GM18867 (cell line): ENCODE measurements at regions not wholly inside any gene's neighbourhood (a gene's known extent, or its start where the extent isn't known, plus 50 kb on each side); places are given as distances from the start of the nearest gene placed in this dataset.
"Not testable (repeated sequence)": the region's sequence is repeated elsewhere in the genome, so short reads cannot be mapped to it uniquely, and the experiment has no call there.

ENCODE experiments used
- ATAC-seq: cut with Tn5 transposase; IDR thresholded peaks from one replicate; pipeline ENCODE4 v1.9.1; 2021; ENCODE audit warnings: mild to moderate bottlenecking, moderate library complexity; ENCODE audit not compliant: unreplicated experiment

GRCh38 chr14:85883966-85884365 is 354.0 kb downstream of the FLRT2 start:
- no peak for ATAC-seq

- ATAC-seq = no peak
Measured at GRCh38 chr14:85883101-85883500, 353.2 kb downstream of the FLRT2 start.

GRCh38 chr14:85881935-85882334 is 352.0 kb downstream of the FLRT2 start:
- ATAC-seq = no peak

DNA sequence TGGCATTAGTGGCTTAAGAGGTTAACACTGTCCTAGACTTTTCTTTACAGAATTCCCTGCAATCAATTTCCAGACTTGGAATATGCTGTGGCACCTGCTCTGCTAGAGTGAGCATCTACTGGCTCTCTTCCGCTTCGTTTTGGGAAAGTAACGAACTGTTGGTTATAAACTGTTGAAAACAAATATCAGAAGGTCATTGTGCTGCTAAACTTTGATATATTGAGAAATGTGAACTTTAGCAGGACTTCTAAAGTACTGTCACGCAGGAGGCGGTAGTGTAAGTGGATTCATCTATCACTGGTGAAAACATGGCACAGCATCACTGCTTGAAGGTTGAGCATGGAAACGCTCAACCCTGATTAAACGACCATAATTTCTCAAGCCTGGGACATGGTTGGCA is 348.9 kb downstream of the FLRT2 start:
- no peak for ATAC-seq

DNA sequence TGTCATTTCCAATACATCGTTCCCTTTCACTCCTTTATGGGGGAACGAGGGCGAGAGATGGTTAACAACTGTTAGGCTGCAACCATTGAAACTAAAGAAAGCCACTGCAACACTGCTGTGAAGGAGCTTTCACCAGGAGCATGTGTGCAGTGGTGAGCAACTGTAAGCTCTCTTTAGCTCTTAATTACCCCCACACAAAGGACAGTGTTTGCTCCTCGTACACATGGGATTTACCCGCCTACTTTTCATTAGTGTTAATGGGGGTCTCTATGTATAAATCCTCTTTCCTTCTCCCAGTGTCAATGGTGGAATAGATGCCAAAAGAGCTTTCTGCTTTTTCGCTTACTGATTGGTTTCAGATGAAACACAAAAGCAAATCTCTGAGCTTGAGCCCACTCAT is 343.1 kb downstream of the FLRT2 start:
- no peak for ATAC-seq

- no peak for ATAC-seq
Measured at GRCh38 chr14:85867450-85867849, 337.5 kb downstream of the FLRT2 start.

GRCh38 chr14:85865701-85866100 is 335.8 kb downstream of the FLRT2 start:
- ATAC-seq = no peak

DNA sequence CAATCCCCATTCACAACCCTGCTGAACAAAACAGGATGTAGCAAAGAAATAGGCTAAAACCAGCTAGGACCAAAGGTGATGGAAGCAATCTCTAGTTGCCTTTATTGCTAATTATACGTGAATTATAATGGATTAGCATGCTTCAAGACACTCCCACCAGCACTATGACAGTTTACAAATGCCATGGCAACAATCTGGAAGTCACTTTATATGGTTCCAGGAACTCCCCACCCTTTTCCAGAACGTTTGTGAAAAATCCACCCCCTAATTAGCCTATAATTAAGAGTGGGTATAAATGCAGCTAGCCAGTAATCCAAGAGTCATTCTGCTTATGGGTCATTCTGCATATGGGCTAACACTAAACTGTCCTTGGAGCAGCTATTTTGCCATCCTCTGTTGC is 328.7 kb downstream of the FLRT2 start:
- no peak for ATAC-seq

DNA sequence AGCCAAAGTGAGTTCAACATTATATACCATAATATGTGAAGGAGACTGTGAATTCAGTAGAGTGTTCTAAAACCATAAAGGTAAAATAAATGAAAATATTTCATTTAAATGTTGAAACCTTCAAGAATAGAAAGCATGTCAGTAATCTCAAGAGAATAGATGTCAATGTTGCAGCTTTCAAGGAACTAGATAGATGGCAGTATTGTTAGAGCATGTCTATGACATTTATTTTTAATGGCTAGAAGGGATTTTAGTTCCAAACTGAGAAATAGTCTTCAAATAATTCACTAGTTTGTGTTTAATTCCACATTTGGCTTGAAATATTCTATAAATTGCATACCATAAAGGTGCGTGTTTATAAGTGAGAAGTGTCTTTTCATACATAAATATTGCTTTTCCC is 326.5 kb downstream of the FLRT2 start:
- no peak for ATAC-seq

- no peak for ATAC-seq
Measured at GRCh38 chr14:85853996-85854526, 324.1 kb downstream of the FLRT2 start.

DNA sequence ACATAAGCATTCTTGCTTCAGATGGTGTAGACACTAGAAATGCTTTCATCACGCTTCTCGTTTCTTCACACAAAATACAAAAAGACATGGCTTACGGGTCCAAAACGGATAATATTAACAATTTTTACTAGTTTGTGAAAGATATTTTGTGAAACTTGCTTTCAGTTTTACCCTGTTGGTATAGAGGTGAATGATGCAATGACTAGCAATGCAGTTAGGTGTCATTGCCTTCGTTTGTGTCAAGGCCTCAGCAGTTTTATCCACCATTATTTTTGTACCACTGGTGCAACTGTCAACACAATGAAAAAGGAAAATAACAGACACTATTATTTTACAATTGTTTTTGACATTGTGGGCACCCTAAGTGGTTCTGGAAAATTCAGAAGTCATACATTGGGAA is 323.0 kb downstream of the FLRT2 start:
- no peak for ATAC-seq

GRCh38 chr14:85852123-85852522 is 322.2 kb downstream of the FLRT2 start:
- ATAC-seq = not testable (repeated sequence)

GRCh38 chr14:85830549-85830948 is 300.6 kb downstream of the FLRT2 start:
- ATAC-seq = not testable (repeated sequence)

GRCh38 chr14:85829601-85830000 is 299.7 kb downstream of the FLRT2 start:
- ATAC-seq = not testable (repeated sequence)

DNA sequence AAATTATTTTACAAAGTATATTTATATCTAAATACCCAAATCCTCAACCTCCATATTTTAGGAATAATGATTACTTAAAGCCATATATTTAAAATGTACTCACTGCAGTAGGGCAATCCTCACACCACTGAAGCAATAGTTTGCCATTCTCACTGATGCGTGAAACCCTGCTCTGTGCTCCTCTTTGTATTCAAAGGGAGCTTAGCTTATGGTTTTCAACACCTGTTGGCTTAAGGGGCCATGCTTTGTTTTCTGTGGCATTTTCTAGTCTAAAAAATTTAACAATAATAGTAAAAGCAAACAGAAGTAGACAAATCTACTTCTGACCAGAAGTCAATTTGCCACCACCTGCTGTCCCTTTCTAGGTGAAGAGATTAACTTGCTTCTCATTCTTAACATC is 294.6 kb downstream of the FLRT2 start:
- ATAC-seq = no peak

DNA sequence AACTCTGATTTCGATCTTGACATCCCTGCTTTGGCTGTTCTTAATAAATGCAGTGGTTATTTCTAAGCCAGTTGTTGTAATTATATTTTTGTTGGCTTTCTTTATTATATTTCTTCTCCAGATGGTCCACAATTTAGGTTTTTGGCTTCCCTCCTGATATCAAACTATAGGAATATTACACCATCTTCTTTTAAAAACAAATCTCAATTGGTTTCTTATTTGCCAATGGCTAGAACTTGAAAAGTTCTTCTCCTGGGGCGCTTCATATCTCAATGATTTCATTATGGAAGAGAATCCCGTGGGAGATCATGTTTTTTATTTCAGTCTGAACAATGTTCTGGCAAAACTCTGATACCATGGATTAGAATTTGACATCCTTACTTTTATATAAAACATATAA is 292.3 kb downstream of the FLRT2 start:
- ATAC-seq = no peak

GRCh38 chr14:85817430-85817829 is 287.5 kb downstream of the FLRT2 start:
- ATAC-seq = no peak

DNA sequence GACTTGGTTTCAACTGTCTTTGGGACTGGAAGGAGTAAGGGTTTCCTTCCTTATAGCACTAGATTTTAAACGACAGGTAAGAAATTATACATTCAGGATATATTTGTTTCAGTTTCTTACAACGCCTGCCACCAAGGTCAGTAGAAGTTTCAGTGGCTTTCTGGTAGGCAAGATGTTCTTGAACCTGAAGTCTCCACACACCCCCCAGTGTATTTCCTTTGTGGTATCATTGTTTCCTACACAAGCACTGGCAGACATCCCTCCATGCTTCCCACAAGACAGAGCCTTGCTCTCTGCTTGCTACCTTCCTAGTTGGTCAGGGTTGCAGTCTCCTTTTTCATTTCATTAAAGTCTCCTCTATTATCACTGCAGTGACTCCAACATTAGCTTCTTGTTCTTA is 283.1 kb downstream of the FLRT2 start:
- ATAC-seq = no peak

GRCh38 chr14:85811340-85811739 is 281.4 kb downstream of the FLRT2 start:
- no peak for ATAC-seq

GRCh38 chr14:85799668-85800067 is 269.7 kb downstream of the FLRT2 start:
- no peak for ATAC-seq

DNA sequence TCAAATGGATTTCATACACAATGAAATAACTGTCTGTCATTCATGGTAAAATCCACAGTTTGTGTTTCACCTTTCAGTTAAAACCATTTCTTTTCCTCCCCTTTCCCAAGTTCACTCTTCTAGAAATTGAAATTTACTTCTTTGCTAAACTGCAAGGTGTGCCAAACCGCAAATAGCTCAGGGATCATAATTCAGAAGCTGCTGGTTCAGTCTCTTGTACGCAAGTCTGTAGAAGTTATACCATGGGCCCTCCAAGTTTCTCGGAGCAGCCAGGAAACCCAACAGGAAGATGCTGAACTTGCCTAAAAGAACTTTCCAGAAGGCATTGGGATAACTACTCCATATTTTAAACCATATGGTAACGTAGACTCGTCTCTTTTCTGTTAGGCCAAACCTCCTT is 268.9 kb downstream of the FLRT2 start:
- no peak for ATAC-seq

GRCh38 chr14:85793533-85793932 is 263.6 kb downstream of the FLRT2 start:
- no peak for ATAC-seq

- ATAC-seq = no peak
Measured at GRCh38 chr14:85789506-85789905, 259.6 kb downstream of the FLRT2 start.
